ENCODE measurements at regions not wholly inside any gene's neighbourhood (a gene's known extent, or its start where the extent isn't known, plus 50 kb on each side); places are given as distances from the start of the nearest gene placed in this dataset.

- Histone ChIP-seq H3K4me1 (ENCODE audit: control insufficient read depth in 1 of 2, insufficient read depth in 1 of 2, low read depth in 1 of 2, low read length in 1 of 2) (no peaks in the 10 kb centered on the region), H3K36me3 (no peaks in the 10 kb centered on the region), H3K27ac (no peak overlapping the region), H3K4me3 (ENCODE audit: low read depth in 1 of 2, low read length in 1 of 2) (no peak overlapping the region), H3K27me3 (no peaks in the 10 kb centered on the region), H3K9me3 (no peaks in the 10 kb centered on the region)
- no peak for TF ChIP-seq CTCF (IDR thresholded peaks at IDR 0.05)
Observed at GRCh38 chr6:4506223-4506622, 270.0 kb upstream of the CDYL start.

GRCh38 chr6:4504700-4505099, 271.5 kb upstream of the CDYL start:
- TF ChIP-seq CTCF (IDR thresholded peaks at IDR 0.05), result no peak
- no peaks in the 10 kb centered on the region for H3K27me3 ChIP-seq

GRCh38 chr6:4503700-4504099, 272.5 kb upstream of the CDYL start:
- Histone ChIP-seq H3K4me1 (ENCODE audit: control insufficient read depth in 1 of 2, insufficient read depth in 1 of 2, low read depth in 1 of 2, low read length in 1 of 2) (no peaks in the 10 kb centered on the region), H3K9me3 (no peaks in the 10 kb centered on the region), H3K36me3 (no peaks in the 10 kb centered on the region), H3K4me3 (ENCODE audit: low read depth in 1 of 2, low read length in 1 of 2) (no peak overlapping the region), H3K27ac (no peak overlapping the region), H3K27me3 (no peaks in the 10 kb centered on the region)
- no peak for TF ChIP-seq CTCF (IDR thresholded peaks at IDR 0.05)

More at GRCh38 chr6:4504700-4505099, 271.5 kb upstream of the CDYL start:
- no peak overlapping the region for H3K27ac ChIP-seq
- no peaks in the 10 kb centered on the region for H3K4me1 ChIP-seq (ENCODE audit: control insufficient read depth in 1 of 2, insufficient read depth in 1 of 2, low read depth in 1 of 2, low read length in 1 of 2)
- no peak overlapping the region for H3K4me3 ChIP-seq (ENCODE audit: low read depth in 1 of 2, low read length in 1 of 2)
- no peaks in the 10 kb centered on the region for H3K36me3 ChIP-seq
- no peaks in the 10 kb centered on the region for H3K9me3 ChIP-seq

- H3K27ac ChIP-seq, result no peak overlapping the region
- H3K36me3 ChIP-seq, result no peaks in the 10 kb centered on the region
- TF ChIP-seq CTCF (IDR thresholded peaks at IDR 0.05), result no peak
- no peaks in the 10 kb centered on the region for H3K9me3 ChIP-seq
- no peaks in the 10 kb centered on the region for H3K27me3 ChIP-seq
- H3K4me3 ChIP-seq (ENCODE audit: low read depth in 1 of 2, low read length in 1 of 2), result no peak overlapping the region
- no peaks in the 10 kb centered on the region for H3K4me1 ChIP-seq (ENCODE audit: control insufficient read depth in 1 of 2, insufficient read depth in 1 of 2, low read depth in 1 of 2, low read length in 1 of 2)
Observed at GRCh38 chr6:4496284-4496683, 279.9 kb upstream of the CDYL start.

- Histone ChIP-seq H3K27me3 (no peaks in the 10 kb centered on the region), H3K4me1 (ENCODE audit: control insufficient read depth in 1 of 2, insufficient read depth in 1 of 2, low read depth in 1 of 2, low read length in 1 of 2) (no peaks in the 10 kb centered on the region), H3K36me3 (no peaks in the 10 kb centered on the region), H3K27ac (no peak overlapping the region), H3K9me3 (no peaks in the 10 kb centered on the region), H3K4me3 (ENCODE audit: low read depth in 1 of 2, low read length in 1 of 2) (no peak overlapping the region)
- no peak for TF ChIP-seq CTCF (IDR thresholded peaks at IDR 0.05)
Observed at GRCh38 chr6:4491501-4492260, 284.5 kb upstream of the CDYL start.
